BLaER1 treated with 17β-estradiol and CSF1 and Interleukin-3, amounts not matched to agents 10 nM and 100 nM (cell line): ENCODE measurements at regions not wholly inside any gene's neighbourhood (a gene's known extent, or its start where the extent isn't known, plus 50 kb on each side); places are given as distances from the start of the nearest gene placed in this dataset.
"Not testable (repeated sequence)": the region's sequence is repeated elsewhere in the genome, so short reads cannot be mapped to it uniquely, and the experiment has no call there.

Source experiments
- H3K27ac ChIP-seq, 11 experiments: shearing (Covaris generic); formaldehyde crosslinking; 2 replicates each; pipeline ENCODE4 v1.8.1; 2022
- H3K27me3 ChIP-seq, 11 experiments: shearing (Covaris generic); formaldehyde crosslinking; 2 replicates each; pipeline ENCODE4 v1.8.1; 2022
- H3K36me3 ChIP-seq, 11 experiments: shearing (Covaris generic); formaldehyde crosslinking; 2 replicates each; pipeline ENCODE4 v1.8.1; 2022
- H3K4me1 ChIP-seq, 10 experiments: shearing (Covaris generic); formaldehyde crosslinking; 2 replicates each; pipeline ENCODE4 v1.8.1; 2022
- H3K4me2 ChIP-seq, 11 experiments: shearing (Covaris generic); formaldehyde crosslinking; 2 replicates each; pipeline ENCODE4 v1.8.1; 2022
- H3K4me3 ChIP-seq, 10 experiments: shearing (Covaris generic); formaldehyde crosslinking; 2 replicates each; pipeline ENCODE4 v1.8.1; 2022
- H3K9ac ChIP-seq, 11 experiments: shearing (Covaris generic); formaldehyde crosslinking; 2 replicates each; pipeline ENCODE4 v1.8.1; 2022
- H3K9me3 ChIP-seq, 11 experiments: shearing (Covaris generic); formaldehyde crosslinking; replicated peaks in 1 of 11; 2 replicates each; pipeline ENCODE4 v1.8.1; 2022
- H4K20me1 ChIP-seq, 11 experiments: shearing (Covaris generic); formaldehyde crosslinking; 2 replicates each; pipeline ENCODE4 v1.8.1; 2022
- Cebpa-rat ChIP-seq, 11 experiments: shearing (Covaris generic); IDR thresholded peaks; 2 replicates each; pipeline ENCODE4 v1.8.1; 2022

DNA sequence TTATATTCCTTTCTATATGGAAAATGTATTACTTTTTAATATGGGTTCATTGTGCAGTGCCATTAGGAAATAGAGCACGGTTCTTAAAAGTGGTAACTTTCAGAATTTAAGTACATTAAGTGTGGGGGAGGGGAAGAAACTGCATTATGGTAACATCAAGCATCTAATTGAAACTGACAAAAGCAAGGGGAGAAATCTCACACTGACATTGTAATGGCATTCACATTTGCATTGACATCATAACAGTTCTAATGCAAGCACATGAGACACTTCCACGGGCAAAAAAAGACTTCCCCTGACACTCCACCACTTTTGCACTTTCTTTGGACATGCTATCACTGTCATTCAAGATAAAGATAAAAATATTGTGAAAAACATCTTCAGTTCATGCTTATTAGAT lies 431.3 kb upstream of the SMIM21 start:
- H3K27me3 ChIP-seq = no peaks in the 10 kb centered on the region
- H3K4me2 ChIP-seq = no peak overlapping the region
- H3K9me3 ChIP-seq = no peaks in the 10 kb centered on the region
- no peak overlapping the region for H3K4me3 ChIP-seq
- no peaks in the 10 kb centered on the region for H4K20me1 ChIP-seq
- H3K36me3 ChIP-seq = no peaks in the 10 kb centered on the region
- no peak overlapping the region for H3K9ac ChIP-seq
- no peaks in the 10 kb centered on the region for H3K4me1 ChIP-seq
- no peak overlapping the region for H3K27ac ChIP-seq
- TF ChIP-seq Cebpa-rat (IDR thresholded peaks at IDR 0.05) = no peak

- no peaks in the 10 kb centered on the region for H3K9me3 ChIP-seq
- H3K4me3 ChIP-seq = no peak overlapping the region
- no peak overlapping the region for H3K27ac ChIP-seq
- no peak overlapping the region for H3K4me2 ChIP-seq
- H3K27me3 ChIP-seq = no peaks in the 10 kb centered on the region
- no peaks in the 10 kb centered on the region for H3K36me3 ChIP-seq
- TF ChIP-seq Cebpa-rat (IDR thresholded peaks at IDR 0.05) = no peak
- no peaks in the 10 kb centered on the region for H4K20me1 ChIP-seq
- H3K9ac ChIP-seq = no peak overlapping the region
- H3K4me1 ChIP-seq = no peaks in the 10 kb centered on the region
Measured at GRCh38 chr18:75857558-75857957, 430.1 kb upstream of the SMIM21 start.

DNA sequence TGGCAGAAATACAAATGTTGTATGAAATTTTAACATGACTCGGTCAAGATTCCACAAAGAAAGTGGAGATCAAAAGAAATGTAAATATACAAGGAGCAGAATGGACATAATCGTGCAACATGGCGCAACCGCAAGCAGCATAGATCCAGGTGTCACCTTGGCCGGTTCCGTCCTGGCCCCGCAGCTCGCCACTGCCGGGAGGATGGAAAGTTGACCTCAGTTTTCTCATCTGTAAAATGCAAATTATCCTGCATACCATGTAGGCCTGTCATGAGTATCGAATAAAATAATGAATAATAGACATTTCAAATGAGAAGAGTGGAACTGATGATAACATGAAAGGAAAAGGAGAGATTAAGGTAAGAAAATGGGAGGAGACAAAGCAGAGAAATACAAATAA lies 427.3 kb upstream of the SMIM21 start:
- no peak overlapping the region for H3K9ac ChIP-seq
- H4K20me1 ChIP-seq = no peaks in the 10 kb centered on the region
- H3K4me3 ChIP-seq = no peak overlapping the region
- H3K27ac ChIP-seq = no peak overlapping the region
- no peaks in the 10 kb centered on the region for H3K36me3 ChIP-seq
- H3K4me2 ChIP-seq = no peak overlapping the region
- H3K4me1 ChIP-seq = no peaks in the 10 kb centered on the region
- H3K9me3 ChIP-seq = no peaks in the 10 kb centered on the region
- TF ChIP-seq Cebpa-rat (IDR thresholded peaks at IDR 0.05) = no peak
- no peaks in the 10 kb centered on the region for H3K27me3 ChIP-seq

DNA sequence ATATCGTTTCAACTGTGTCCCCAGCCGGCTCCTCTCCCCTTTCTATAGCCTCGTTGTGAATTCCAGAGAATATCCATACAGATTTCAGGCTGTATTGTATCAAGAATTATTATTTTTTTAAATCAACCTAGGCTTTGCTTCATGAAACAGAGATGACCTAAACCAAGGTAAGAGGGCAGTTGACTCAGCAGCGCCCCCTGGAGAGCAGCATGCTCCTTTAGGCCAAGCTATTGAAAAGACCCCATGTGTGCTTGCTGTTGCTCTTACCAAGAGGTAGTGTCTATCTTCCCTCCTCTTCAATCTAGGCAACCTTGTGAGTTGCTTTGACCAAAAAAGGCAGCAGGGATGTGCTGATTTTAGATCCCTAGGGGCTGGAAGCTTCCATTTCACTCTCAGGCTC lies 426.7 kb upstream of the SMIM21 start:
- H4K20me1 ChIP-seq = no peaks in the 10 kb centered on the region

DNA sequence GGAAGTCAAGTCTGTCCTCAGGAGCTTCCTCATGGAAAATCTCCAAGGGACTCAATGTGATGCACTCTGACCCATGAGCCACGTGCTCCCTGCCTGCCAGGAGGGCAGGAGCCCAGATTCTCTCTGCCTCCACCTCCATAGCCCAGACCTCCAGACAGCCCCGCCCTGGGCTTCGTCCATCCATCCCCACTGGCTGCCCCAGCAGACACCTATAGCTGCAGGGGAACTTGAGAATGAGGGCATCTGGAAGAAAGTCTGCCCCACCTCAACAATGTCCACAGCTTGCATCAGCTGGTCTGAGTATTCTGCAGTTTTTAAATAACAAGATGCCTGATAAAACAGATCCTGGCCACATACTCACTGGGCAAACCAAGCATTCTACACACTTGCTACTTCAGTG lies 418.8 kb upstream of the SMIM21 start:
- H3K9ac ChIP-seq = no peak overlapping the region
- no peak overlapping the region for H3K4me2 ChIP-seq
- H3K4me3 ChIP-seq = no peak overlapping the region

More for the DNA sequence above, 426.7 kb upstream of the SMIM21 start:
- Histone ChIP-seq H3K27ac (no peak overlapping the region), H3K36me3 (no peaks in the 10 kb centered on the region), H3K4me3 (no peak overlapping the region), H3K27me3 (no peaks in the 10 kb centered on the region), H3K9me3 (no peaks in the 10 kb centered on the region), H3K4me2 (no peak overlapping the region), H3K4me1 (no peaks in the 10 kb centered on the region), H3K9ac (no peak overlapping the region)
- TF ChIP-seq Cebpa-rat (IDR thresholded peaks at IDR 0.05) = no peak

GRCh38 chr18:75845413-75845812 lies 417.9 kb upstream of the SMIM21 start:
- H3K9ac ChIP-seq = no peak overlapping the region
- no peak overlapping the region for H3K27ac ChIP-seq
- peaks cover 0 to 9% (median 5%) of the 10 kb centered on the region in 11 experiments; a peak in 8 of 22 replicates for H3K9me3 ChIP-seq
- no peak overlapping the region for H3K4me2 ChIP-seq
- H3K36me3 ChIP-seq = no peaks in the 10 kb centered on the region
- no peak for TF ChIP-seq Cebpa-rat (IDR thresholded peaks at IDR 0.05)
- H4K20me1 ChIP-seq = no peaks in the 10 kb centered on the region
- H3K4me3 ChIP-seq = no peak overlapping the region
- H3K27me3 ChIP-seq = no peaks in the 10 kb centered on the region
- no peaks in the 10 kb centered on the region for H3K4me1 ChIP-seq

More for the DNA sequence above, 418.8 kb upstream of the SMIM21 start:
- TF ChIP-seq Cebpa-rat (IDR thresholded peaks at IDR 0.05) = no peak
- H3K27me3 ChIP-seq = no peaks in the 10 kb centered on the region
- no peak overlapping the region for H3K27ac ChIP-seq
- no peaks in the 10 kb centered on the region for H4K20me1 ChIP-seq
- no peaks in the 10 kb centered on the region for H3K4me1 ChIP-seq
- no peaks in the 10 kb centered on the region for H3K36me3 ChIP-seq
- peaks cover 0 to 9% (median 5%) of the 10 kb centered on the region in 11 experiments; a peak in 8 of 22 replicates for H3K9me3 ChIP-seq

DNA sequence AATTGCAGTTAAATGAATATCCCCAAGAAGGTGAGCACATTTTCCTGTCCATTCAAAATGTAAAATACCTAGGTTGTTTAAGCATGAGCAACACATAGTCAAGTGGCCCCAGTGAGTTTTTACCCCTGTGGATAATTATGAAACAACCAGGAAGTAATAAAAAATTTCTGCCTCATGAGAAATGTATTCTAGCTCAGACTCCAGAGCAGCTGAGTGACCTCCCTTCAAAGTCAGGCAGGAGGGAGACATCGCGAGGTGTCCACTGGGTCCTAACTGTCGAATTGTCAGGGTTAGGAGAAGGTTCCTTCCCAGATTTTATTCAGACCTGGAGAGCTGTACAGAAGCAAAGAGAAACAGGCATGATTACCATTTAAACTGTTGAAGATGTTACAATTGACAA lies 416.6 kb upstream of the SMIM21 start:
- no peak overlapping the region for H3K4me3 ChIP-seq
- no peak overlapping the region for H3K27ac ChIP-seq
- no peak for TF ChIP-seq Cebpa-rat (IDR thresholded peaks at IDR 0.05)
- H3K4me2 ChIP-seq = no peak overlapping the region
- H3K9me3 ChIP-seq = peaks cover 0 to 9% (median 5%) of the 10 kb centered on the region in 11 experiments; a peak in 8 of 22 replicates
- no peak overlapping the region for H3K9ac ChIP-seq
- H3K27me3 ChIP-seq = no peaks in the 10 kb centered on the region
- no peaks in the 10 kb centered on the region for H3K36me3 ChIP-seq
- no peaks in the 10 kb centered on the region for H4K20me1 ChIP-seq
- peaks cover 0 to 5% (median 0%) of the 10 kb centered on the region in 10 experiments; a peak in 3 of 20 replicates for H3K4me1 ChIP-seq

- Histone ChIP-seq H3K27me3 (no peaks in the 10 kb centered on the region), H3K9ac (no peak overlapping the region), H3K4me3 (no peak overlapping the region), H4K20me1 (no peaks in the 10 kb centered on the region), H3K9me3 (no peaks in the 10 kb centered on the region; a peak in 1 of 22 replicates), H3K4me2 (no peak overlapping the region), H3K4me1 (peaks cover 0 to 5% (median 0%) of the 10 kb centered on the region in 10 experiments; a peak in 3 of 20 replicates), H3K27ac (no peak overlapping the region), H3K36me3 (no peaks in the 10 kb centered on the region)
- TF ChIP-seq Cebpa-rat (IDR thresholded peaks at IDR 0.05) = no peak
Measured at GRCh38 chr18:75840131-75840530, 412.6 kb upstream of the SMIM21 start.

- not testable (repeated sequence) for H3K36me3 ChIP-seq, H3K4me1 ChIP-seq, H3K4me3 ChIP-seq, H4K20me1 ChIP-seq, H3K9me3 ChIP-seq, H3K27me3 ChIP-seq, H3K9ac ChIP-seq, H3K27ac ChIP-seq
- H3K4me2 ChIP-seq = peak overlapping the region in 2 of 11 experiments; percentile 31 to 37; a peak in 2 of 22 replicates
Measured at GRCh38 chr18:75839686-75840085, 412.2 kb upstream of the SMIM21 start.

GRCh38 chr18:75839041-75839440 lies 411.5 kb upstream of the SMIM21 start:
- Histone ChIP-seq H3K27me3 (no peaks in the 10 kb centered on the region), H3K9ac (no peak overlapping the region), H3K27ac (no peak overlapping the region), H3K4me2 (no peak overlapping the region), H4K20me1 (no peaks in the 10 kb centered on the region), H3K9me3 (no peaks in the 10 kb centered on the region), H3K4me1 (peaks cover under 1 to 5% (median 3%) of the 10 kb centered on the region in 10 experiments; a peak in 14 of 20 replicates), H3K36me3 (no peaks in the 10 kb centered on the region), H3K4me3 (no peak overlapping the region)
- no peak for TF ChIP-seq Cebpa-rat (IDR thresholded peaks at IDR 0.05)
